GM18868 (cell line): ENCODE measurements at regions not wholly inside any gene's neighbourhood (a gene's known extent, or its start where the extent isn't known, plus 50 kb on each side); places are given as distances from the start of the nearest gene placed in this dataset.
"Not testable (repeated sequence)": the region's sequence is repeated elsewhere in the genome, so short reads cannot be mapped to it uniquely, and the experiment has no call there.

Source experiments
- ATAC-seq: cut with Tn5 transposase; IDR thresholded peaks from one replicate; pipeline ENCODE4 v1.9.1; 2021; ENCODE audit warnings: mild to moderate bottlenecking, moderate library complexity; ENCODE audit not compliant: unreplicated experiment

GRCh38 chr10:21293518-21294356 lies 231.7 kb downstream of the SKIDA1 start:
- no peak for ATAC-seq

- ATAC-seq = no peak
These were observed 232.5 kb downstream of the SKIDA1 start for GRCh38 chr10:21292763-21293517.

GRCh38 chr10:21290499-21291160 lies 234.9 kb downstream of the SKIDA1 start:
- no peak for ATAC-seq

GRCh38 chr10:21289961-21290360 lies 235.5 kb downstream of the SKIDA1 start:
- no peak for ATAC-seq

GRCh38 chr10:21289271-21289670 lies 236.2 kb downstream of the SKIDA1 start:
- ATAC-seq = no peak

GRCh38 chr10:21285742-21286331 lies 239.6 kb downstream of the SKIDA1 start:
- no peak for ATAC-seq

- ATAC-seq = no peak
These were observed 240.3 kb downstream of the SKIDA1 start for GRCh38 chr10:21285207-21285606.

GRCh38 chr10:21284301-21284700 lies 241.2 kb downstream of the SKIDA1 start:
- ATAC-seq = no peak

GRCh38 chr10:21283053-21283452 lies 242.4 kb downstream of the SKIDA1 start:
- ATAC-seq = not testable (repeated sequence)

GRCh38 chr10:21281765-21282484 lies 243.6 kb downstream of the SKIDA1 start:
- no peak for ATAC-seq

GRCh38 chr10:21280971-21281572 lies 244.4 kb downstream of the SKIDA1 start:
- ATAC-seq = no peak

GRCh38 chr10:21280037-21280436 lies 245.4 kb downstream of the SKIDA1 start:
- ATAC-seq = no peak

GRCh38 chr10:21279217-21279575 lies 246.3 kb downstream of the SKIDA1 start:
- no peak for ATAC-seq

- peak; percentile 95 for ATAC-seq
These were observed 246.8 kb downstream of the SKIDA1 start for GRCh38 chr10:21278491-21279216.

- ATAC-seq = no peak
These were observed 252.0 kb downstream of the SKIDA1 start for GRCh38 chr10:21273400-21273968.

- no peak for ATAC-seq
These were observed 252.7 kb downstream of the SKIDA1 start for GRCh38 chr10:21272643-21273399.

GRCh38 chr10:21270976-21271375 lies 254.5 kb downstream of the SKIDA1 start:
- ATAC-seq = no peak

- no peak for ATAC-seq
These were observed 256.2 kb downstream of the SKIDA1 start for GRCh38 chr10:21269289-21269688.
